OCI-LY1 (cell line): ENCODE measurements at regions not wholly inside any gene's neighbourhood (a gene's known extent, or its start where the extent isn't known, plus 50 kb on each side); places are given as distances from the start of the nearest gene placed in this dataset.

Experiments used
- H2AFZ ChIP-seq: fragments of 200-600 bp; sonication (generic), shearing (Covaris generic); 2 replicates; pipeline ENCODE4 v1.6.0; 2014; ENCODE audit warnings: antibody characterized with exemption, mild to moderate bottlenecking, low read length
- H3F3A ChIP-seq: fragments of 200-600 bp; sonication (generic), shearing (Covaris generic); 2 replicates; pipeline ENCODE4 v1.6.0; 2014; ENCODE audit warnings: mild to moderate bottlenecking, antibody characterized with exemption, low read length, moderate library complexity; ENCODE audit not compliant: insufficient read depth
- H3K27ac ChIP-seq: fragments of 200-600 bp; sonication (generic); 2 replicates; pipeline ENCODE4 v1.5.1; 2014; ENCODE audit warnings: low read length, mixed run types, mild to moderate bottlenecking, low read depth; ENCODE audit not compliant: poor library complexity, severe bottlenecking
- H3K27me3 ChIP-seq: fragments of 200-600 bp; sonication (generic); 2 replicates; pipeline ENCODE4 v1.6.0; 2014; ENCODE audit warnings: antibody characterized with exemption, mild to moderate bottlenecking, low read length, moderate library complexity; ENCODE audit not compliant: insufficient read depth
- H3K36me3 ChIP-seq: fragments of 200-600 bp; sonication (generic); 2 replicates; pipeline ENCODE4 v1.6.1; 2014; ENCODE audit warnings: mild to moderate bottlenecking, antibody characterized with exemption, low read length, moderate library complexity, mixed read lengths; ENCODE audit not compliant: insufficient read depth
- H3K4me1 ChIP-seq: fragments of 200-600 bp; sonication (generic); 2 replicates; pipeline ENCODE4 v1.5.1; 2014; ENCODE audit warnings: mild to moderate bottlenecking, low read length, moderate library complexity; ENCODE audit not compliant: insufficient read depth, severe bottlenecking
- H3K4me2 ChIP-seq: fragments of 200-600 bp; sonication (generic), shearing (Covaris generic); 2 replicates; pipeline ENCODE4 v1.6.1; 2014; ENCODE audit warnings: low read length
- H3K4me3 ChIP-seq: fragments of 200-600 bp; sonication (generic); 2 replicates; pipeline ENCODE4 v1.5.1; 2014; ENCODE audit warnings: low read length, low read depth, mild to moderate bottlenecking, mixed read lengths; ENCODE audit not compliant: poor library complexity, severe bottlenecking
- H3K79me2 ChIP-seq: fragments of 200-600 bp; shearing (Covaris generic); 2 replicates; pipeline ENCODE4 v1.6.1; 2016; ENCODE audit warnings: mixed run types, low read length, mixed read lengths; ENCODE audit not compliant: insufficient read depth
- H3K9ac ChIP-seq: fragments of 200-600 bp; sonication (generic), shearing (Covaris generic); 2 replicates; pipeline ENCODE4 v1.6.1; 2014; ENCODE audit warnings: mild to moderate bottlenecking, low read length, mixed read lengths
- H3K9me2 ChIP-seq: fragments of 200-600 bp; sonication (generic), shearing (Covaris generic); 2 replicates; pipeline ENCODE4 v1.6.1; 2014; ENCODE audit warnings: low read depth, mild to moderate bottlenecking, low read length, mixed read lengths
- H3K9me3 ChIP-seq: fragments of 200-600 bp; shearing (Covaris generic); 2 replicates; pipeline ENCODE4 v1.6.1; 2014; ENCODE audit warnings: low read length, mixed read lengths
- H4K20me1 ChIP-seq: fragments of 200-600 bp; sonication (generic), shearing (Covaris generic); 2 replicates; pipeline ENCODE4 v1.6.0; 2016; ENCODE audit warnings: mild to moderate bottlenecking, low read length; ENCODE audit not compliant: insufficient read depth
- CTCF ChIP-seq: fragments of 200-600 bp; sonication (generic), shearing (Covaris generic); IDR thresholded peaks from 2 replicates; pipeline ENCODE4 v1.5.1; 2017; ENCODE audit warnings: mild to moderate bottlenecking, antibody characterized with exemption, low read length, moderate library complexity, mixed read lengths
- EZH2 ChIP-seq: fragments of 200-600 bp; sonication (generic), shearing (Covaris generic); IDR thresholded peaks from 2 replicates; pipeline ENCODE4 v1.8.0; 2017; ENCODE audit warnings: borderline replicate concordance, mixed run types, mild to moderate bottlenecking, antibody characterized with exemption, low read length, moderate library complexity, mixed read lengths

DNA sequence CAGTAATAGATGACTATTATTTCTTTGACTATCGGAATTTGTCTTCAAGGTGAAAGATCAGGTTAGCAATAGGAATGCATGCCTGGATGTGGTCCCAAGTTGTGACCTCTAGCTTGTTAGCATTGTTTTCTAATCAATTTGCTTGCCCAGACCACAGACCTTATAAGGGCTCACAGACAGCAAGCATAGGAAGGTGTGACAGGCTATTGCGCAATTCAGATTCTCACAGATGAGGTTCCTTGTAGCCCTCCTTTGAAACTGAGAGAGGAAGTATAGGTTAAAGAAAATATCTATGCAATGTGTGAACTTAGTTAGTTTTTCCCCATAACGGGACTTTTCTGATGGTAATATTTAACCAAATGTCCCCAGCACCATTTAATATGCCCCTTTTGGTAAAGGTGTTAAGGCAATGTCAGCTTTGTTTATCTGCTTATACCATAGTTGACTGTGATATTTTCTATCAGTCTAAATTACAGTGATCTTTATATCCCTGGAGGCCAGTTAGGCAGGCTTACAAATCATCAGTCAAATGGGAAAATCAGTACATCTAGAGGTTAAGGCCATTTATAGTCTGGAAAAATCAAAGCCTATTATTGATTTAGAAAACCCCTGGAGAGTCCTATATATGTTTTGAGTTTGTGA, 168.1 kb upstream of the MBNL1 start:
- Histone ChIP-seq H3K4me2 (no peak overlapping the region), H3K9ac (no peak overlapping the region), H3K9me2 (no peaks in the 10 kb centered on the region), H3K9me3 (no peaks in the 10 kb centered on the region), H3K36me3 (no peaks in the 10 kb centered on the region), H3K4me3 (no peak overlapping the region), H3K27ac (no peak overlapping the region), H3F3A (no peaks in the 10 kb centered on the region), H3K27me3 (no peaks in the 10 kb centered on the region), H3K79me2 (no peaks in the 10 kb centered on the region), H4K20me1 (no peaks in the 10 kb centered on the region), H3K4me1 (no peaks in the 10 kb centered on the region), H2AFZ (no peak overlapping the region)
- no peak for TF ChIP-seq EZH2
- TF ChIP-seq CTCF = no peak

DNA sequence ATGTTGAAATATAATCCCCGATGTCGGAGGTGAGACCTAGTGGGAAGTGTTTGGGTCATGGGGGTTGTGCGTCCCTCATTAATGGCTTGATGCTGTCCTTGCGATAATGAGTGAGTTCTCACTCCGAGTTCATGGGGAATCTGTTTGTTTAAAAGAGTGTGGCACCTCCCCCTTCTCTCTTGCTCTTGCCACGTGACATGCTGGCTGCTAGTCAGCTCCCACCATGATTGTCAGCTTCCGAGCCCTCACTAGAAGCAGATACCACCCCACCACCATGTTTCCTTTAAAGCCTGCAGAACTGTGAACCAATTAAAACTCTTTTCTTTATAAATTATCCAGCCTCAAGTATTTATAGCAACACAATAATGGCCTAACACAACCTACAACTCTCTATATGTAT, 166.3 kb upstream of the MBNL1 start:
- Histone ChIP-seq H4K20me1 (no peaks in the 10 kb centered on the region), H3K27me3 (no peaks in the 10 kb centered on the region), H3K36me3 (no peaks in the 10 kb centered on the region), H3K9ac (no peak overlapping the region), H3K4me2 (no peak overlapping the region), H3K27ac (no peak overlapping the region), H3K4me1 (no peaks in the 10 kb centered on the region), H3K9me2 (no peaks in the 10 kb centered on the region), H3K79me2 (no peaks in the 10 kb centered on the region), H3K9me3 (no peaks in the 10 kb centered on the region), H3K4me3 (no peak overlapping the region), H3F3A (no peaks in the 10 kb centered on the region), H2AFZ (no peak overlapping the region)
- no peak for TF ChIP-seq CTCF
- no peak for TF ChIP-seq EZH2

GRCh38 chr3:152103257-152103656, 165.5 kb upstream of the MBNL1 start:
- no peaks in the 10 kb centered on the region for H3F3A ChIP-seq
- no peak overlapping the region for H3K4me2 ChIP-seq
- no peaks in the 10 kb centered on the region for H3K9me2 ChIP-seq
- TF ChIP-seq CTCF = no peak
- TF ChIP-seq EZH2 = no peak
- no peaks in the 10 kb centered on the region for H3K27me3 ChIP-seq
- no peak overlapping the region for H3K4me3 ChIP-seq
- no peak overlapping the region for H2AFZ ChIP-seq
- no peaks in the 10 kb centered on the region for H3K9me3 ChIP-seq
- no peak overlapping the region for H3K27ac ChIP-seq
- no peaks in the 10 kb centered on the region for H3K4me1 ChIP-seq
- no peaks in the 10 kb centered on the region for H4K20me1 ChIP-seq
- no peaks in the 10 kb centered on the region for H3K79me2 ChIP-seq
- H3K9ac ChIP-seq = no peak overlapping the region
- H3K36me3 ChIP-seq = no peaks in the 10 kb centered on the region
